Spleen (tissue), 11 donors: ENCODE measurements at regions not wholly inside any gene's neighbourhood (a gene's known extent, or its start where the extent isn't known, plus 50 kb on each side); places are given as distances from the start of the nearest gene placed in this dataset.

ENCODE experiments used
- DNase-seq: peaks from one replicate; pipeline ENCODE4 v3.0.0-alpha.2; 2020
- H3K27ac ChIP-seq, 8 donors: fragments of 200-600 bp; sonication (generic) in 7 of 8; 1 replicate in 4 of 8; 2 replicates in 4 of 8; pipeline versions ENCODE4 v1.5.0 to v1.8.0; 2016 to 2021; ENCODE audit warnings: inconsistent platforms in 4 of 8, mild to moderate bottlenecking in 4 of 8, moderate library complexity in 1 of 8
- H3K27me3 ChIP-seq, 7 donors: fragments of 200-600 bp; sonication (generic) in 6 of 7; replicated peaks in 1 of 7; 1 replicate in 4 of 7; 2 replicates in 3 of 7; pipeline versions ENCODE4 v1.5.0 to v1.8.0; 2016 to 2021; ENCODE audit warnings: inconsistent platforms in 3 of 7, mild to moderate bottlenecking in 1 of 7
- H3K36me3 ChIP-seq, 6 donors: fragments of 200-600 bp; sonication (generic) in 5 of 6; 1 replicate in 4 of 6; 2 replicates in 2 of 6; pipeline versions ENCODE4 v1.5.0 to v1.8.0; 2016 to 2021; ENCODE audit warnings: inconsistent platforms in 2 of 6
- H3K4me1 ChIP-seq, 6 donors: fragments of 200-600 bp; sonication (generic) in 5 of 6; 1 replicate in 3 of 6; 2 replicates in 3 of 6; pipeline versions ENCODE4 v1.5.0 to v1.8.0; 2016 to 2021; ENCODE audit warnings: inconsistent platforms in 3 of 6
- H3K4me3 ChIP-seq, 8 donors: fragments of 200-600 bp; sonication (generic) in 7 of 8; 1 replicate in 4 of 8; 2 replicates in 4 of 8; pipeline versions ENCODE4 v1.5.0 to v1.8.0; 2016 to 2021; ENCODE audit warnings: inconsistent platforms in 4 of 8, mild to moderate bottlenecking in 4 of 8, moderate library complexity in 2 of 8
- H3K9me3 ChIP-seq, 8 donors: fragments of 200-600 bp; sonication (generic) in 7 of 8; 1 replicate in 4 of 8; 2 replicates in 4 of 8; pipeline versions ENCODE4 v1.5.0 to v1.8.0; 2016 to 2021; ENCODE audit warnings: inconsistent platforms in 4 of 8
- CTCF ChIP-seq, 11 experiments: fragments of 200-600 bp in 7 of 11; fragments of 450-650 bp in 4 of 11; sonication (generic) in 4 of 11; IDR thresholded peaks in 8 of 11; conservative IDR thresholded peaks in 3 of 11; 1 replicate in 7 of 11; 2 replicates in 4 of 11; pipeline versions ENCODE4 v1.4.0 to v1.8.0; 2016 to 2021; ENCODE audit warnings: antibody characterized with exemption in 11 of 11, inconsistent platforms in 4 of 11, mild to moderate bottlenecking in 1 of 11
- POLR2A ChIP-seq, 3 donors: fragments of 450-650 bp; IDR thresholded peaks; one replicate each; pipeline ENCODE4 v1.5.1; 2017; ENCODE audit warnings: antibody characterized with exemption in 3 of 3, mild to moderate bottlenecking in 1 of 3
- POLR2AphosphoS5 ChIP-seq, 3 donors: sonication (generic); formaldehyde crosslinking; IDR thresholded peaks; one replicate each; pipeline ENCODE4 v1.5.1; 2017; ENCODE audit warnings: antibody characterized with exemption in 3 of 3
- WGBS, 5 donors: extraction: QIAGEN DNeasy Blood & Tissue Kit in 3 of 5; methylation state at CpG; one replicate each; pipeline versions ENCODE4 v1.1.5 to v1.1.7; 2013 to 2018; 5-methylcytosine and 5-hydroxymethylcytosine counted together
- intact Hi-C: fragments of 100-400 bp; cut with DNase I; formaldehyde crosslinking; loops from one replicate; pipeline ENCODE4 v1.15.0; 2023; ENCODE audit warnings: low total_unique reads
- donor health status: healthy with polysubstance abuse.
- donor health status: DM: no; HTN: no; CAD: no; lungs with moderate emphysema.
- donor health status: DM: no; HTN: no; CAD: no.
- donor health status: Bipolar disorder and iron deficiency.
- donor health status: healthy.
- donor health status: DM: no; HTN: no; CAD: no.
- donor health status: DM: yes; HTN: yes; CAD: no.

- H3K27ac ChIP-seq: peak overlapping the region in 4 of 8 donors; percentile 7 to 82 (median 40)
- H3K36me3 ChIP-seq: no peaks in the 10 kb centered on the region
- H3K27me3 ChIP-seq: peaks cover 0 to 36% (median 0%) of the 10 kb centered on the region in 7 donors
- peaks cover 0 to 27% (median 8%) of the 10 kb centered on the region in 6 donors for H3K4me1 ChIP-seq
- intact Hi-C loops: no loop called here
- no peak overlapping the region for H3K4me3 ChIP-seq
- no peaks in the 10 kb centered on the region for H3K9me3 ChIP-seq
- no peak for TF ChIP-seq POLR2A (IDR thresholded peaks at IDR 0.05)
- TF ChIP-seq CTCF (IDR thresholded peaks at IDR 0.05 in 8 of 11, conservative IDR thresholded peaks at IDR 0.05 in 3 of 11): no peak
- no peak for TF ChIP-seq POLR2AphosphoS5 (IDR thresholded peaks at IDR 0.05)
- DNase-seq: peak; percentile 20
- WGBS, 5 donors: 71 to 83% (median 75%) methylated on average over 8 of the region's 8 CpGs
These were observed 128.1 kb downstream of the CEBPB start for GRCh38 chr20:50318710-50319109.

GRCh38 chr20:50320005-50320900, 129.6 kb downstream of the CEBPB start:
- 74 to 86% (median 81%) methylated on average over 13 of the region's 13 CpGs for WGBS, 5 donors
- Histone ChIP-seq H3K27me3 (peaks cover 0 to 29% (median 0%) of the 10 kb centered on the region in 7 donors), H3K36me3 (no peaks in the 10 kb centered on the region), H3K4me1 (peaks cover 0 to 27% (median 8%) of the 10 kb centered on the region in 6 donors), H3K27ac (peak overlapping the region in 7 of 8 donors; percentile 66 to 85 (median 80)), H3K9me3 (peaks cover 0 to 4% (median 0%) of the 10 kb centered on the region in 8 donors), H3K4me3 (peak overlapping the region in 6 of 8 donors; percentile 8 to 59 (median 22))
- intact Hi-C loops: no loop called here
- peak; percentile 27 for DNase-seq
- TF ChIP-seq POLR2A (IDR thresholded peaks at IDR 0.05): no peak

- WGBS, 5 donors: 57 to 66% (median 58%) methylated on average over 14 to 21 of the region's 21 CpGs
- Histone ChIP-seq H3K9me3 (peaks cover 0 to 5% (median 0%) of the 10 kb centered on the region in 8 donors), H3K4me1 (peaks cover 0 to 27% (median 8%) of the 10 kb centered on the region in 6 donors), H3K36me3 (no peaks in the 10 kb centered on the region), H3K27ac (peak overlapping the region; percentile 10 to 85 (median 79)), H3K4me3 (peak overlapping the region in 7 of 8 donors; percentile 7 to 59 (median 21)), H3K27me3 (peaks cover 0 to 29% (median 0%) of the 10 kb centered on the region in 7 donors)
- DNase-seq: peak; percentile 82
- no peak for TF ChIP-seq POLR2A (IDR thresholded peaks at IDR 0.05)
- peak; percentile 68 to 87 (median 85) for TF ChIP-seq POLR2AphosphoS5 (IDR thresholded peaks at IDR 0.05)
- intact Hi-C loops: no loop called here
These were observed 130.5 kb downstream of the CEBPB start for GRCh38 chr20:50320901-50321796.

- DNase-seq: peak; percentile 62
- 71 to 78% (median 74%) methylated on average over 7 to 9 of the region's 9 CpGs for whole genome bisulfite sequencing, 5 donors
- H3K27ac ChIP-seq: peak overlapping the region; percentile 11 to 85 (median 79)
- H3K9me3 ChIP-seq: peaks cover 0 to 5% (median 0%) of the 10 kb centered on the region in 8 donors
- no peak for TF ChIP-seq CTCF (IDR thresholded peaks at IDR 0.05 in 8 of 11, conservative IDR thresholded peaks at IDR 0.05 in 3 of 11)
- peak in 1 of 3 donors; percentile 1 for TF ChIP-seq POLR2AphosphoS5 (IDR thresholded peaks at IDR 0.05)
- H3K4me1 ChIP-seq: peaks cover 0 to 27% (median 8%) of the 10 kb centered on the region in 6 donors
- intact Hi-C loops: no loop called here
- peaks cover 0 to 28% (median 0%) of the 10 kb centered on the region in 7 donors for H3K27me3 ChIP-seq
- no peak overlapping the region for H3K4me3 ChIP-seq
- no peaks in the 10 kb centered on the region for H3K36me3 ChIP-seq
These were observed 131.3 kb downstream of the CEBPB start for GRCh38 chr20:50321797-50322480.
